HepG2 (cell line): ENCODE measurements at regions not wholly inside any gene's neighbourhood (a gene's known extent, or its start where the extent isn't known, plus 50 kb on each side); places are given as distances from the start of the nearest gene placed in this dataset.
A peak's percentile ranks its signal among the peaks of the same experiment; 100 is the strongest.

ENCODE experiments used
- ARHGAP35 ChIP-seq: sonication (generic); formaldehyde crosslinking; IDR thresholded peaks from 2 replicates; pipeline ENCODE4 v1.9.0; 2022; ENCODE audit warnings: mild to moderate bottlenecking, inconsistent platforms, moderate library complexity, missing genetic modification reagents, borderline replicate concordance
- BRD4 ChIP-seq: sonication (generic); formaldehyde crosslinking; IDR thresholded peaks from 2 replicates; pipeline ENCODE4 v1.4.0; 2020; ENCODE audit warnings: missing genetic modification reagents
- MZF1 ChIP-seq: sonication (generic); formaldehyde crosslinking; IDR thresholded peaks from 2 replicates; pipeline ENCODE4 v1.8.1; 2023; ENCODE audit warnings: mild to moderate bottlenecking, missing genetic modification reagents, borderline replicate concordance
- NR2C2 ChIP-seq: sonication (generic); formaldehyde crosslinking; IDR thresholded peaks from 2 replicates; pipeline ENCODE4 v1.4.0; 2020; ENCODE audit warnings: missing genetic modification reagents, mild to moderate bottlenecking, moderate library complexity, borderline replicate concordance
- NR3C1 ChIP-seq: sonication (generic); formaldehyde crosslinking; IDR thresholded peaks from 2 replicates; pipeline ENCODE4 v1.4.0; 2020; ENCODE audit warnings: missing genetic modification reagents
- RNF2 ChIP-seq: fragments of 450-650 bp; conservative IDR thresholded peaks from 2 replicates; pipeline ENCODE4 v1.6.1; 2016; ENCODE audit warnings: low read depth
- SMARCE1 ChIP-seq: fragments of 450-650 bp; IDR thresholded peaks from 2 replicates; pipeline ENCODE4 v1.6.1; 2017; ENCODE audit warnings: borderline replicate concordance
- TARDBP ChIP-seq: sonication (generic); formaldehyde crosslinking; IDR thresholded peaks from 2 replicates; pipeline ENCODE4 v1.8.0; 2022; ENCODE audit warnings: mild to moderate bottlenecking, missing genetic modification reagents
- ZNF253 ChIP-seq: sonication (generic); formaldehyde crosslinking; IDR thresholded peaks from 2 replicates; pipeline ENCODE4 v1.8.0; 2022; ENCODE audit warnings: mild to moderate bottlenecking, missing genetic modification reagents, borderline replicate concordance
- ZNF773 ChIP-seq: sonication (generic); formaldehyde crosslinking; IDR thresholded peaks from 2 replicates; pipeline ENCODE4 v1.4.0; 2020; ENCODE audit warnings: missing genetic modification reagents, borderline replicate concordance
- ZNF790 ChIP-seq: sonication (generic); formaldehyde crosslinking; IDR thresholded peaks from 2 replicates; pipeline ENCODE4 v1.8.0; 2022; ENCODE audit warnings: missing genetic modification reagents, mild to moderate bottlenecking, borderline replicate concordance
- ZNF792 ChIP-seq: IDR thresholded peaks from 2 replicates; pipeline ENCODE4 v1.6.1; 2016
- TF ChIP-seq, protein P1 (sequence below): sonication (generic); formaldehyde crosslinking; IDR thresholded peaks from 2 replicates; pipeline ENCODE4 v1.8.0; 2022; ENCODE audit warnings: mild to moderate bottlenecking, missing genetic modification reagents, borderline replicate concordance
- TF ChIP-seq, protein P2 (sequence below): sonication (generic); formaldehyde crosslinking; IDR thresholded peaks from 2 replicates; pipeline ENCODE4 v1.8.1; 2023; ENCODE audit warnings: mild to moderate bottlenecking, missing genetic modification reagents
- TF ChIP-seq, protein P3 (sequence below): sonication (generic); formaldehyde crosslinking; IDR thresholded peaks from 2 replicates; pipeline ENCODE4 v1.4.0; 2020; ENCODE audit warnings: missing genetic modification reagents, mild to moderate bottlenecking, borderline replicate concordance
- TF ChIP-seq, protein P4 (sequence below), 2 experiments: fragments of 450-650 bp in 1 of 2; sonication (generic) in 1 of 2; formaldehyde crosslinking in 1 of 2; IDR thresholded peaks; 2 replicates each; pipeline versions ENCODE4 v1.6.1 to v1.8.0; 2016 to 2022; ENCODE audit warnings: antibody characterized with exemption in 1 of 2, mild to moderate bottlenecking in 1 of 2, missing genetic modification reagents in 1 of 2

DNA sequence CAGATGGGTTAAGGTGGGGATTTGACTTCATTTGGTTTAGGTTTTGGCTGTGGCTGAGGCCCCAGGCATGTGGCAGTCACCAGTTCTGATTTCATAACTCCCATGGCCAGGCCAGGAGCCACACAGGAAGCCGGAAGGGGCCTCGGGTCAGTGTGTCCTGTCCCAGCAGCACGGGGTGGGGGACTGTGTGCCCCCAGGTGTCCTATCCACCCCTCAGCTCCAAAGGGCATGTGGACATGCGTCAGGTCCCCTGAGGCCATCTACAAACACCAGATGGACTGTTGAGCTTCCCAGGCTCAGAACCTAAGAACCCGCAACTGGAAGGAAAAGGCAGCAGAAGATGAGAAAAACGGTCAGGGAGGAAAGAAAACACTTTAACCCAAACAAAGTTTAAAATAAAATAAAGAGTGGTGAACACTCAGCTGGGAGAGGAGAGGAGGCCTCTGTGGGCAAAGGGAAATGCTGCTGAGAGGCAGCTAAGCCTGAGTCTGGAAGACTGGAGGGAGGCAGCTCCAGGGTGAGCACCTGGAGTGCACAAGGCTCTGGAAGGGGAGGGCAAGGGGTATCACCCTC lies 260.8 kb downstream of the AUH start (continued):
- no peak for TF ChIP-seq ZNF253
- peak; percentile 80 for TF ChIP-seq NR2C2 (CRISPR knock-in tag)
- TF ChIP-seq MZF1 (CRISPR knock-in tag): 0 out of 2 replicates have a peak, but pooled peaks have one; percentile 58
- peak; percentile 96 for TF ChIP-seq TARDBP (CRISPR knock-in tag)
- TF ChIP-seq ZNF792 (CRISPR knock-in tag): peak; percentile 73; the same call in 1 of the 2 replicates
- TF ChIP-seq SMARCE1: no peak
- TF ChIP-seq, protein P1, sequence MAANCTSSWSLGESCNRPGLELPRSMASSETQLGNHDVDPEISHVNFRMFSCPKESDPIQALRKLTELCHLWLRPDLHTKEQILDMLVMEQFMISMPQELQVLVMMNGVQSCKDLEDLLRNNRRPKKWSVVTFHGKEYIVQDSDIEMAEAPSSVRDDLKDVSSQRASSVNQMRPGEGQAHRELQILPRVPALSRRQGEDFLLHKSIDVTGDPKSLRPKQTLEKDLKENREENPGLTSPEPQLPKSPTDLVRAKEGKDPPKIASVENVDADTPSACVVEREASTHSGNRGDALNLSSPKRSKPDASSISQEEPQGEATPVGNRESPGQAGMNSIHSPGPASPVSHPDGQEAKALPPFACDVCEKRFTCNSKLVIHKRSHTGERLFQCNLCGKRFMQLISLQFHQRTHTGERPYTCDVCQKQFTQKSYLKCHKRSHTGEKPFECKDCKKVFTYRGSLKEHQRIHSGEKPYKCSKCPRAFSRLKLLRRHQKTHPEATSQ (CRISPR knock-in tag): 0 out of 2 replicates have a peak, but pooled peaks have one; percentile 37
- peak; percentile 53; the same call in 1 of the 2 replicates for TF ChIP-seq ARHGAP35
- TF ChIP-seq, protein P2, sequence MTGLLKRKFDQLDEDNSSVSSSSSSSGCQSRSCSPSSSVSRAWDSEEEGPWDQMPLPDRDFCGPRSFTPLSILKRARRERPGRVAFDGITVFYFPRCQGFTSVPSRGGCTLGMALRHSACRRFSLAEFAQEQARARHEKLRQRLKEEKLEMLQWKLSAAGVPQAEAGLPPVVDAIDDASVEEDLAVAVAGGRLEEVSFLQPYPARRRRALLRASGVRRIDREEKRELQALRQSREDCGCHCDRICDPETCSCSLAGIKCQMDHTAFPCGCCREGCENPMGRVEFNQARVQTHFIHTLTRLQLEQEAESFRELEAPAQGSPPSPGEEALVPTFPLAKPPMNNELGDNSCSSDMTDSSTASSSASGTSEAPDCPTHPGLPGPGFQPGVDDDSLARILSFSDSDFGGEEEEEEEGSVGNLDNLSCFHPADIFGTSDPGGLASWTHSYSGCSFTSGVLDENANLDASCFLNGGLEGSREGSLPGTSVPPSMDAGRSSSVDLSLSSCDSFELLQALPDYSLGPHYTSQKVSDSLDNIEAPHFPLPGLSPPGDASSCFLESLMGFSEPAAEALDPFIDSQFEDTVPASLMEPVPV (CRISPR knock-in tag): 0 out of 2 replicates have a peak, but pooled peaks have one; percentile 32
- no peak for TF ChIP-seq ZNF790 (CRISPR knock-in tag)
- TF ChIP-seq, protein P3, sequence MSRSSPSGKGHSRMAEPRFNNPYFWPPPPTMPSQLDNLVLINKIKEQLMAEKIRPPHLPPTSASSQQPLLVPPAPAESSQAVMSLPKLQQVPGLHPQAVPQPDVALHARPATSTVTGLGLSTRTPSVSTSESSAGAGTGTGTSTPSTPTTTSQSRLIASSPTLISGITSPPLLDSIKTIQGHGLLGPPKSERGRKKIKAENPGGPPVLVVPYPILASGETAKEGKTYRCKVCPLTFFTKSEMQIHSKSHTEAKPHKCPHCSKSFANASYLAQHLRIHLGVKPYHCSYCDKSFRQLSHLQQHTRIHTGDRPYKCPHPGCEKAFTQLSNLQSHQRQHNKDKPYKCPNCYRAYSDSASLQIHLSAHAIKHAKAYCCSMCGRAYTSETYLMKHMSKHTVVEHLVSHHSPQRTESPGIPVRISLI (CRISPR knock-in tag): 0 out of 2 replicates have a peak, but pooled peaks have one; percentile 16
- 0 out of 2 replicates have a peak, but pooled peaks have one; percentile 51 for TF ChIP-seq RNF2
- TF ChIP-seq, protein P4, sequence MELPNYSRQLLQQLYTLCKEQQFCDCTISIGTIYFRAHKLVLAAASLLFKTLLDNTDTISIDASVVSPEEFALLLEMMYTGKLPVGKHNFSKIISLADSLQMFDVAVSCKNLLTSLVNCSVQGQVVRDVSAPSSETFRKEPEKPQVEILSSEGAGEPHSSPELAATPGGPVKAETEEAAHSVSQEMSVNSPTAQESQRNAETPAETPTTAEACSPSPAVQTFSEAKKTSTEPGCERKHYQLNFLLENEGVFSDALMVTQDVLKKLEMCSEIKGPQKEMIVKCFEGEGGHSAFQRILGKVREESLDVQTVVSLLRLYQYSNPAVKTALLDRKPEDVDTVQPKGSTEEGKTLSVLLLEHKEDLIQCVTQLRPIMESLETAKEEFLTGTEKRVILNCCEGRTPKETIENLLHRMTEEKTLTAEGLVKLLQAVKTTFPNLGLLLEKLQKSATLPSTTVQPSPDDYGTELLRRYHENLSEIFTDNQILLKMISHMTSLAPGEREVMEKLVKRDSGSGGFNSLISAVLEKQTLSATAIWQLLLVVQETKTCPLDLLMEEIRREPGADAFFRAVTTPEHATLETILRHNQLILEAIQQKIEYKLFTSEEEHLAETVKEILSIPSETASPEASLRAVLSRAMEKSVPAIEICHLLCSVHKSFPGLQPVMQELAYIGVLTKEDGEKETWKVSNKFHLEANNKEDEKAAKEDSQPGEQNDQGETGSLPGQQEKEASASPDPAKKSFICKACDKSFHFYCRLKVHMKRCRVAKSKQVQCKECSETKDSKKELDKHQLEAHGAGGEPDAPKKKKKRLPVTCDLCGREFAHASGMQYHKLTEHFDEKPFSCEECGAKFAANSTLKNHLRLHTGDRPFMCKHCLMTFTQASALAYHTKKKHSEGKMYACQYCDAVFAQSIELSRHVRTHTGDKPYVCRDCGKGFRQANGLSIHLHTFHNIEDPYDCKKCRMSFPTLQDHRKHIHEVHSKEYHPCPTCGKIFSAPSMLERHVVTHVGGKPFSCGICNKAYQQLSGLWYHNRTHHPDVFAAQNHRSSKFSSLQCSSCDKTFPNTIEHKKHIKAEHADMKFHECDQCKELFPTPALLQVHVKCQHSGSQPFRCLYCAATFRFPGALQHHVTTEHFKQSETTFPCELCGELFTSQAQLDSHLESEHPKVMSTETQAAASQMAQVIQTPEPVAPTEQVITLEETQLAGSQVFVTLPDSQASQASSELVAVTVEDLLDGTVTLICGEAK (IDR thresholded peaks at IDR 0.05): no peak
- TF ChIP-seq, protein P4 (CRISPR knock-in tag; IDR thresholded peaks at IDR 0.05): peak; percentile 63
- peak; percentile 97 for TF ChIP-seq BRD4 (CRISPR knock-in tag)
- no peak for TF ChIP-seq NR3C1
- TF ChIP-seq ZNF773 (CRISPR knock-in tag): no peak
